Fibroblast of lung (primary cell): ENCODE measurements at regions not wholly inside any gene's neighbourhood (a gene's known extent, or its start where the extent isn't known, plus 50 kb on each side); places are given as distances from the start of the nearest gene placed in this dataset.

Source experiments
- CTCF ChIP-seq, 2 donors: IDR thresholded peaks in 1 of 2; conservative IDR thresholded peaks in 1 of 2; 1 replicate in 1 of 2; 2 replicates in 1 of 2; pipeline ENCODE4 v1.5.1; 2011 to 2012; ENCODE audit warnings: low read length in 2 of 2, control low read depth in 1 of 2, inconsistent platforms in 1 of 2, low read depth in 1 of 2, mild to moderate bottlenecking in 1 of 2
- EZH2 ChIP-seq: IDR thresholded peaks from 2 replicates; pipeline ENCODE4 v1.5.1; 2012; ENCODE audit warnings: low read length, control low read depth, mild to moderate bottlenecking; ENCODE audit errors: missing control alignments

GRCh38 chr1:189463166-189463565, 1014.5 kb downstream of the BRINP3 start:
- no peak for TF ChIP-seq CTCF (conservative IDR thresholded peaks at IDR 0.05 in 1 of 2, IDR thresholded peaks at IDR 0.05 in 1 of 2; ENCODE audit: low read depth in 1 of 2, low read length in 2 of 2)
- no peak for TF ChIP-seq EZH2
